Endothelial cell of umbilical vein (primary cell): ENCODE measurements at regions not wholly inside any gene's neighbourhood (a gene's known extent, or its start where the extent isn't known, plus 50 kb on each side); places are given as distances from the start of the nearest gene placed in this dataset.

Experiments used
- BruUV-seq: library from RNA; stranded (reverse); fragments of 400-500 nt; replicated peaks from 2 replicates; lab custom pipeline; 2021; lab: Mats Ljungman, UMichigan
- CTCF ChIA-PET: fragments of 300-600, 350-600 bp; sonication (Branson Sonifier 250); formaldehyde crosslinking; loops from one replicate; lab custom pipeline; 2021; ENCODE audit warnings: antibody characterized with exemption, inconsistent platforms; lab: Charles Lee
- POLR2A ChIA-PET: fragments of 300-600, 350-600 bp; sonication (Branson Sonifier 250); formaldehyde crosslinking; loops from one replicate; lab custom pipeline; 2021; ENCODE audit warnings: antibody characterized with exemption, inconsistent platforms; lab: Charles Lee
- DNase-seq: peaks from one replicate; pipeline ENCODE4 v3.0.0-alpha.2; 2011; ENCODE audit warnings: low read depth, low spot score
- FAIRE-seq: peaks from 2 replicates; lab custom pipeline; 2011; peaks lifted over from hg19 to GRCh38; lab: Jason Lieb, UNC
- H2AFZ ChIP-seq: 2 replicates; pipeline ENCODE4 v1.6.0; 2012; ENCODE audit warnings: low read depth, low read length, control low read depth, inconsistent platforms
- H3K27ac ChIP-seq: 2 replicates; pipeline ENCODE4 v1.5.1; 2011; ENCODE audit warnings: low read depth, mild to moderate bottlenecking, control low read depth, low read length, moderate library complexity; ENCODE audit not compliant: insufficient read depth
- H3K27me3 ChIP-seq, 2 experiments: 2 replicates each; pipeline versions ENCODE4 v1.6.0 to v1.6.1; 2011; ENCODE audit warnings: low read length in 2 of 2, mixed read lengths in 1 of 2; ENCODE audit not compliant: control insufficient read depth in 2 of 2, insufficient read depth in 2 of 2
- H3K36me3 ChIP-seq, 2 experiments: 2 replicates in 1 of 2; 3 replicates in 1 of 2; pipeline ENCODE4 v1.5.1; 2011; ENCODE audit warnings: low read length in 2 of 2, mild to moderate bottlenecking in 1 of 2, moderate library complexity in 1 of 2; ENCODE audit not compliant: control insufficient read depth in 2 of 2, insufficient read depth in 2 of 2; ENCODE audit errors: extremely low read depth in 1 of 2
- H3K4me1 ChIP-seq: 3 replicates; pipeline ENCODE4 v1.5.1; 2011; ENCODE audit warnings: mild to moderate bottlenecking, low read length; ENCODE audit not compliant: control insufficient read depth, insufficient read depth; ENCODE audit errors: extremely low read depth
- H3K4me2 ChIP-seq: 2 replicates; pipeline ENCODE4 v1.6.1; 2011; ENCODE audit warnings: low read length, control low read depth, mixed read lengths; ENCODE audit not compliant: insufficient read depth
- H3K4me3 ChIP-seq, 3 experiments: fragments of 200-600 bp in 1 of 3; sonication (generic), shearing (Covaris generic) in 1 of 3; replicated peaks in 1 of 3; 2 replicates each; pipeline ENCODE4 v1.5.1; 2011 to 2016; ENCODE audit warnings: control low read depth in 3 of 3, low read length in 3 of 3, mild to moderate bottlenecking in 2 of 3, inconsistent platforms in 1 of 3, low read depth in 1 of 3, moderate library complexity in 1 of 3; ENCODE audit not compliant: insufficient read depth in 1 of 3
- H3K79me2 ChIP-seq: 2 replicates; pipeline ENCODE4 v1.6.0; 2012; ENCODE audit warnings: low read length, inconsistent platforms; ENCODE audit not compliant: control insufficient read depth, insufficient read depth
- H3K9ac ChIP-seq: replicated peaks from 2 replicates; pipeline ENCODE3; 2011; ENCODE audit warnings: low read length, control low read depth; ENCODE audit not compliant: insufficient read depth; ENCODE audit errors: extremely low read depth
- H3K9me1 ChIP-seq: replicated peaks from 3 replicates; pipeline ENCODE4 v1.6.0; 2011; ENCODE audit warnings: mild to moderate bottlenecking, low read length; ENCODE audit not compliant: control insufficient read depth, insufficient read depth; ENCODE audit errors: extremely low read depth
- H3K9me3 ChIP-seq: replicated peaks from 2 replicates; pipeline ENCODE4 v1.5.1; 2012; ENCODE audit warnings: low read length, inconsistent platforms; ENCODE audit not compliant: control insufficient read depth, insufficient read depth
- H4K20me1 ChIP-seq: replicated peaks from 2 replicates; pipeline ENCODE3; 2011; ENCODE audit warnings: mild to moderate bottlenecking, low read length; ENCODE audit not compliant: control insufficient read depth, insufficient read depth; ENCODE audit errors: extremely low read depth
- EZH2 ChIP-seq: IDR thresholded peaks from 2 replicates; pipeline ENCODE4 v1.6.1; 2012; ENCODE audit warnings: borderline replicate concordance, low read depth, mild to moderate bottlenecking, moderate library complexity, low read length, inconsistent platforms; ENCODE audit not compliant: severe bottlenecking
- FOS ChIP-seq: IDR thresholded peaks from 2 replicates; pipeline ENCODE4 v1.6.1; 2011; ENCODE audit warnings: mild to moderate bottlenecking, low read length, moderate library complexity, borderline replicate concordance; ENCODE audit not compliant: insufficient read depth
- GATA2 ChIP-seq: IDR thresholded peaks from 2 replicates; pipeline ENCODE4 v1.7.0; 2011; ENCODE audit warnings: low read depth, mild to moderate bottlenecking, moderate library complexity, mixed read lengths, low read length; ENCODE audit not compliant: insufficient read length, insufficient read depth
- JUN ChIP-seq: IDR thresholded peaks from 2 replicates; pipeline ENCODE4 v1.6.1; 2011; ENCODE audit warnings: borderline replicate concordance, low read depth; ENCODE audit not compliant: insufficient read length, insufficient read depth
- MYC ChIP-seq: IDR thresholded peaks from one replicate; pipeline ENCODE4 v1.6.1; 2011; ENCODE audit warnings: mild to moderate bottlenecking, low read depth, low read length
- POLR2A ChIP-seq: IDR thresholded peaks from 2 replicates; pipeline ENCODE4 v1.6.1; 2012; ENCODE audit warnings: low read depth, mild to moderate bottlenecking, control low read depth, low read length
- POLR2AphosphoS5 ChIP-seq: IDR thresholded peaks from 2 replicates; pipeline ENCODE4 v1.6.1; 2012; ENCODE audit warnings: low read depth, mild to moderate bottlenecking, control low read depth, low read length, moderate library complexity; ENCODE audit not compliant: insufficient read depth
- dilution Hi-C: fragments of 300-500 bp; cut with MboI; formaldehyde crosslinking; loops from one replicate; pipeline ENCODE4 v1.15.0; 2019; ENCODE audit warnings: low sequenced_read_pairs; ENCODE audit not compliant: extremely low pct_ligation_motif_present
- intact Hi-C: fragments of 100-400 bp; cut with micrococcal nuclease; formaldehyde crosslinking; loops from one replicate; pipeline ENCODE4 v1.10.0; 2022
- TF ChIP-seq, protein P1 (sequence below): IDR thresholded peaks from 2 replicates; pipeline ENCODE4 v1.6.1; 2011; ENCODE audit not compliant: insufficient read depth, insufficient read length
- TF ChIP-seq, protein P2 (sequence below), 2 donors: IDR thresholded peaks; 1 replicate in 1 of 2; 2 replicates in 1 of 2; pipeline ENCODE4 v1.5.1; 2011; ENCODE audit warnings: low read length in 2 of 2, mild to moderate bottlenecking in 2 of 2, moderate library complexity in 2 of 2, control low read depth in 1 of 2, inconsistent platforms in 1 of 2, low read depth in 1 of 2; ENCODE audit not compliant: insufficient read depth in 1 of 2; ENCODE audit errors: extremely low read depth in 1 of 2

DNA sequence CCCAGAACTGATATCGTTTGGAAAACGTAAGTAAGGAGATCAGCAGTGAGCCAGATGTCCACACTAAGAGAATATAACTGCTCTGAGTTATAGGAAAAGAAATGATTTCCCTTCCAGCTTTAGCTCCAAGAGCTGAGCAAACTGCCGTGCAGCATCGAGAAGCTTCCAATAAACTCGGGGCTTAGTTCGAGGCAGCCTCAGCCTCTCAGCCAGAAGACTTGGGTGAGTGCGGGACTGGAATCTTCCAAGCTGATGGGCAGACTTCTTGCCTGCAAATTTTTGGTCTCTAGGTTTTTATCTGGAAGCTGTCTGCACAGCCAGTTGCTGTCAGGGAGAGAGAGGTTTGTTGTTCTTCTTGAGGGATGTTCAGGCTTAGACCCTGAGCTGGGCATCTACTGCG is 196.1 kb downstream of the PHETA1 start:
- no peaks in the 10 kb centered on the region for H3K9me3 ChIP-seq
- CTCF ChIA-PET, result no interaction called here
- POLR2A ChIA-PET, result no interaction called here

More for the DNA sequence above, 196.1 kb downstream of the PHETA1 start:
- Histone ChIP-seq H3K36me3 (no peaks in the 10 kb centered on the region), H3K4me2 (no peak overlapping the region), H3K9ac (no peak overlapping the region), H3K27me3 (no peaks in the 10 kb centered on the region), H3K79me2 (no peaks in the 10 kb centered on the region), H4K20me1 (no peaks in the 10 kb centered on the region), H2AFZ (no peak overlapping the region), H3K27ac (no peak overlapping the region), H3K4me3 (no peak overlapping the region), H3K4me1 (no peaks in the 10 kb centered on the region), H3K9me1 (no peaks in the 10 kb centered on the region)
- TF ChIP-seq POLR2AphosphoS5 (no peak), GATA2 (no peak), MYC (no peak), FOS (no peak), JUN (no peak), EZH2 (no peak), POLR2A (no peak)
- TF ChIP-seq, protein P1, sequence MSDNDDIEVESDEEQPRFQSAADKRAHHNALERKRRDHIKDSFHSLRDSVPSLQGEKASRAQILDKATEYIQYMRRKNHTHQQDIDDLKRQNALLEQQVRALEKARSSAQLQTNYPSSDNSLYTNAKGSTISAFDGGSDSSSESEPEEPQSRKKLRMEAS, result no peak
- TF ChIP-seq, protein P2, sequence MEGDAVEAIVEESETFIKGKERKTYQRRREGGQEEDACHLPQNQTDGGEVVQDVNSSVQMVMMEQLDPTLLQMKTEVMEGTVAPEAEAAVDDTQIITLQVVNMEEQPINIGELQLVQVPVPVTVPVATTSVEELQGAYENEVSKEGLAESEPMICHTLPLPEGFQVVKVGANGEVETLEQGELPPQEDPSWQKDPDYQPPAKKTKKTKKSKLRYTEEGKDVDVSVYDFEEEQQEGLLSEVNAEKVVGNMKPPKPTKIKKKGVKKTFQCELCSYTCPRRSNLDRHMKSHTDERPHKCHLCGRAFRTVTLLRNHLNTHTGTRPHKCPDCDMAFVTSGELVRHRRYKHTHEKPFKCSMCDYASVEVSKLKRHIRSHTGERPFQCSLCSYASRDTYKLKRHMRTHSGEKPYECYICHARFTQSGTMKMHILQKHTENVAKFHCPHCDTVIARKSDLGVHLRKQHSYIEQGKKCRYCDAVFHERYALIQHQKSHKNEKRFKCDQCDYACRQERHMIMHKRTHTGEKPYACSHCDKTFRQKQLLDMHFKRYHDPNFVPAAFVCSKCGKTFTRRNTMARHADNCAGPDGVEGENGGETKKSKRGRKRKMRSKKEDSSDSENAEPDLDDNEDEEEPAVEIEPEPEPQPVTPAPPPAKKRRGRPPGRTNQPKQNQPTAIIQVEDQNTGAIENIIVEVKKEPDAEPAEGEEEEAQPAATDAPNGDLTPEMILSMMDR (IDR thresholded peaks at IDR 0.05; ENCODE audit: extremely low read depth in 1 of 2, insufficient read depth in 1 of 2, low read depth in 1 of 2, low read length in 2 of 2), result no peak
- FAIRE-seq (no peak), DNase-seq (no peak)
- no TSS peak for BruUV-seq
- dilution Hi-C loops, result no loop called here
- intact Hi-C loops, result loop anchor here (5.0 kb wide), 1 partner anchor 235 kb away; no protein-coding TSS in a partner anchor
